SHP77 treated with DMSO at 0.1 percent for 48 hours (cell line): ENCODE measurements at regions not wholly inside any gene's neighbourhood (a gene's known extent, or its start where the extent isn't known, plus 50 kb on each side); places are given as distances from the start of the nearest gene placed in this dataset.
"Not testable (repeated sequence)": the region's sequence is repeated elsewhere in the genome, so short reads cannot be mapped to it uniquely, and the experiment has no call there.

Source experiments
- DNase-seq: peaks from one replicate; lab custom pipeline; 2025; lab: John Stamatoyannopoulos, UW

GRCh38 chr1:14347186-14347585 is 251.3 kb upstream of the KAZN start:
- no peak for DNase-seq

GRCh38 chr1:14347776-14348175 is 250.7 kb upstream of the KAZN start:
- no peak for DNase-seq

- DNase-seq, result no peak
Observed at GRCh38 chr1:14350197-14350596, 248.3 kb upstream of the KAZN start.

GRCh38 chr1:14352897-14353296 is 245.6 kb upstream of the KAZN start:
- DNase-seq, result no peak

- DNase-seq, result not testable (repeated sequence)
Observed at GRCh38 chr1:14361005-14361404, 237.5 kb upstream of the KAZN start.

- no peak for DNase-seq
Observed at GRCh38 chr1:14362331-14362730, 236.2 kb upstream of the KAZN start.

GRCh38 chr1:14363036-14363590 is 235.4 kb upstream of the KAZN start:
- DNase-seq, result no peak

GRCh38 chr1:14363707-14364413 is 234.6 kb upstream of the KAZN start:
- no peak for DNase-seq

- no peak for DNase-seq
Observed at GRCh38 chr1:14365301-14365988, 233.0 kb upstream of the KAZN start.

- no peak for DNase-seq
Observed at GRCh38 chr1:14366091-14367018, 232.1 kb upstream of the KAZN start.

- no peak for DNase-seq
Observed at GRCh38 chr1:14367451-14367850, 231.0 kb upstream of the KAZN start.

GRCh38 chr1:14369526-14370213 is 228.8 kb upstream of the KAZN start:
- DNase-seq, result no peak

GRCh38 chr1:14371771-14372497 is 226.6 kb upstream of the KAZN start:
- no peak for DNase-seq

- DNase-seq, result no peak
Observed at GRCh38 chr1:14372526-14372925, 226.0 kb upstream of the KAZN start.

- DNase-seq, result no peak
Observed at GRCh38 chr1:14373081-14373758, 225.3 kb upstream of the KAZN start.

GRCh38 chr1:14375226-14375625 is 223.3 kb upstream of the KAZN start:
- DNase-seq, result no peak

- no peak for DNase-seq
Observed at GRCh38 chr1:14377386-14377785, 221.1 kb upstream of the KAZN start.

- no peak for DNase-seq
Observed at GRCh38 chr1:14380408-14380807, 218.1 kb upstream of the KAZN start.

- DNase-seq, result no peak
Observed at GRCh38 chr1:14390816-14391215, 207.7 kb upstream of the KAZN start.

- DNase-seq, result no peak
Observed at GRCh38 chr1:14392161-14392858, 206.2 kb upstream of the KAZN start.
